Panc1 (cell line): ENCODE measurements at regions not wholly inside any gene's neighbourhood (a gene's known extent, or its start where the extent isn't known, plus 50 kb on each side); places are given as distances from the start of the nearest gene placed in this dataset.

Source experiments
- ATAC-seq: fragments of 200-7000 bp; cut with Tn5 transposase; 2 replicates; pipeline ENCODE4 v1.9.1; 2020; ENCODE audit warnings: mild to moderate bottlenecking, moderate library complexity
- BruUV-seq: library from RNA; stranded (reverse); fragments of 400-500 nt; replicated peaks from 2 replicates; lab custom pipeline; 2021; lab: Mats Ljungman, UMichigan
- CTCF ChIA-PET: fragments of 300-600 bp; sonication (Branson Sonifier 250); formaldehyde crosslinking; loops from one replicate; lab custom pipeline; 2022; ENCODE audit warnings: antibody characterized with exemption; lab: Charles Lee
- POLR2A ChIA-PET: fragments of 300-600 bp; sonication (Branson Sonifier 250); formaldehyde crosslinking; loops from one replicate; lab custom pipeline; 2022; ENCODE audit warnings: antibody characterized with exemption; lab: Charles Lee
- DNase-seq: peaks from one replicate; pipeline ENCODE4 v3.0.0-alpha.2; 2010; ENCODE audit warnings: low read depth, low spot score
- H3K27ac ChIP-seq: 2 replicates; pipeline ENCODE4 v1.5.1; 2011; ENCODE audit warnings: mild to moderate bottlenecking, low read length, inconsistent platforms
- H3K27me3 ChIP-seq: fragments of 200-500 bp; sonication (Bioruptor generic); 2 replicates; pipeline ENCODE4 v1.6.0; 2014; ENCODE audit warnings: low read length, inconsistent platforms; ENCODE audit not compliant: control insufficient read depth, insufficient read depth
- H3K36me3 ChIP-seq: fragments of 200-500 bp; sonication (Bioruptor generic); 2 replicates; pipeline ENCODE4 v1.5.1; 2014; ENCODE audit warnings: inconsistent platforms, mild to moderate bottlenecking, low read length, moderate library complexity; ENCODE audit not compliant: control insufficient read depth, insufficient read depth
- H3K4me1 ChIP-seq: 2 replicates; pipeline ENCODE4 v1.5.1; 2011; ENCODE audit warnings: inconsistent platforms, mild to moderate bottlenecking, low read length, moderate library complexity; ENCODE audit not compliant: control insufficient read depth, insufficient read depth
- H3K4me3 ChIP-seq, 2 experiments: 2 replicates each; pipeline ENCODE4 v1.5.1; 2011 to 2012; ENCODE audit warnings: low read depth in 2 of 2, low read length in 2 of 2, mild to moderate bottlenecking in 2 of 2, inconsistent platforms in 1 of 2, moderate library complexity in 1 of 2
- H3K9me3 ChIP-seq: fragments of 200-500 bp; sonication (Bioruptor generic); 2 replicates; pipeline ENCODE4 v1.5.1; 2014; ENCODE audit warnings: low read depth, mild to moderate bottlenecking, inconsistent platforms, low read length, moderate library complexity; ENCODE audit not compliant: control insufficient read depth, insufficient read depth
- CTCF ChIP-seq: fragments of 450-650 bp; IDR thresholded peaks from 2 replicates; pipeline ENCODE4 v1.5.1; 2017; ENCODE audit warnings: mild to moderate bottlenecking
- POLR2AphosphoS5 ChIP-seq: IDR thresholded peaks from 2 replicates; pipeline ENCODE4 v1.6.1; 2012; ENCODE audit warnings: mild to moderate bottlenecking, low read depth, low read length, moderate library complexity
- REST ChIP-seq, 2 experiments: IDR thresholded peaks; 2 replicates each; pipeline ENCODE4 v1.6.1; 2011 to 2012; ENCODE audit warnings: low read depth in 2 of 2, control low read depth in 1 of 2, low read length in 1 of 2, mild to moderate bottlenecking in 1 of 2, moderate library complexity in 1 of 2; ENCODE audit not compliant: insufficient read depth in 1 of 2
- SIN3A ChIP-seq: IDR thresholded peaks from 2 replicates; pipeline ENCODE4 v1.6.1; 2012; ENCODE audit warnings: low read depth, mild to moderate bottlenecking, low read length, moderate library complexity, borderline replicate concordance; ENCODE audit not compliant: insufficient read depth
- TCF7L2 ChIP-seq: IDR thresholded peaks from 2 replicates; pipeline ENCODE4 v1.6.1; 2011; ENCODE audit warnings: mild to moderate bottlenecking, low read depth, low read length, inconsistent platforms
- in situ Hi-C: cut with HindIII; loops from 2 replicates; pipeline ENCODE4 v1.10.0; 2016; ENCODE audit warnings: low sequenced_read_pairs, low pct_unique_long_range_greater_than_20kb
- intact Hi-C: fragments of 100-400 bp; cut with micrococcal nuclease; formaldehyde crosslinking; loops from one replicate; pipeline ENCODE4 v1.10.0; 2022; ENCODE audit not compliant: unreplicated experiment

GRCh38 chr7:119270045-119270464 is 1002.9 kb upstream of the KCND2 start:
- TF ChIP-seq CTCF (peak; percentile 93), SIN3A (no peak)
- peak; percentile 90 for ATAC-seq
- BruUV-seq: no TSS peak
- intact Hi-C loops: loop anchor here (5.0 kb wide), 1 partner anchor 1002 kb away; the partner anchor contains the start of gene KCND2
- DNase-seq: peak; percentile 33
- Histone ChIP-seq H3K4me3 (no peak overlapping the region), H3K36me3 (no peaks in the 10 kb centered on the region), H3K9me3 (no peaks in the 10 kb centered on the region), H3K27ac (no peak overlapping the region), H3K27me3 (no peaks in the 10 kb centered on the region), H3K4me1 (no peaks in the 10 kb centered on the region)
- ChIA-PET POLR2A (no interaction called here), CTCF (no interaction called here)
- in situ Hi-C loops: no loop called here

- Histone ChIP-seq H3K4me3 (no peak overlapping the region), H3K27ac (no peak overlapping the region), H3K4me1 (no peaks in the 10 kb centered on the region), H3K36me3 (no peaks in the 10 kb centered on the region), H3K9me3 (no peaks in the 10 kb centered on the region), H3K27me3 (no peaks in the 10 kb centered on the region)
- no peak for TF ChIP-seq POLR2AphosphoS5
- TF ChIP-seq SIN3A: no peak
- no peak for TF ChIP-seq CTCF
- no peak for TF ChIP-seq TCF7L2
- no peak for TF ChIP-seq REST (IDR thresholded peaks at IDR 0.05; ENCODE audit: insufficient read depth in 1 of 2, low read depth in 2 of 2, low read length in 1 of 2)
- no TSS peak for BruUV-seq
- POLR2A ChIA-PET: no interaction called here
- in situ Hi-C loops: no loop called here
- intact Hi-C loops: loop anchor here (5.0 kb wide), 1 partner anchor 1002 kb away; the partner anchor contains the start of gene KCND2
- DNase-seq (no peak), ATAC-seq (0 out of 2 replicates have a peak, but pooled peaks have one; percentile 21)
- CTCF ChIA-PET: no interaction called here
These were observed 1002.3 kb upstream of the KCND2 start for GRCh38 chr7:119270644-119271043.
